ENCODE measurements at regions not wholly inside any gene's neighbourhood (a gene's known extent, or its start where the extent isn't known, plus 50 kb on each side); places are given as distances from the start of the nearest gene placed in this dataset.

- no peak overlapping the region for H3K27ac ChIP-seq
- no peak for TF ChIP-seq POLR2AphosphoS5 (IDR thresholded peaks at IDR 0.05)
- TF ChIP-seq POLR2A (IDR thresholded peaks at IDR 0.05): no peak
- no peak for TF ChIP-seq CTCF (IDR thresholded peaks at IDR 0.05 in 8 of 11, conservative IDR thresholded peaks at IDR 0.05 in 3 of 11)
- H3K27me3 ChIP-seq (replicated peaks in 1 of 7): no peaks in the 10 kb centered on the region
- H3K4me3 ChIP-seq: no peak overlapping the region
- no peak for DNase-seq
- H3K36me3 ChIP-seq: no peaks in the 10 kb centered on the region
- 45 to 73% (median 63%) methylated on average over 2 of the region's 2 CpGs for WGBS, 5 donors
- no peaks in the 10 kb centered on the region for H3K4me1 ChIP-seq
- intact Hi-C loops (cut with DNase I; ENCODE audit: low total_unique reads): no loop called here
- H3K9me3 ChIP-seq: no peaks in the 10 kb centered on the region
Observed at GRCh38 chr1:69055194-69055593, 512.5 kb upstream of the LRRC7 start.

- H3K4me1 ChIP-seq: no peaks in the 10 kb centered on the region
- no peak overlapping the region for H3K4me3 ChIP-seq
- intact Hi-C loops (cut with DNase I; ENCODE audit: low total_unique reads): no loop called here
- no peaks in the 10 kb centered on the region for H3K9me3 ChIP-seq
- DNase-seq: no peak
- 63 to 74% (median 69%) methylated on average over 3 of the region's 3 CpGs for WGBS, 5 donors
- H3K27ac ChIP-seq: no peak overlapping the region
- no peak for TF ChIP-seq POLR2AphosphoS5 (IDR thresholded peaks at IDR 0.05)
- no peak for TF ChIP-seq CTCF (IDR thresholded peaks at IDR 0.05 in 8 of 11, conservative IDR thresholded peaks at IDR 0.05 in 3 of 11)
- no peak for TF ChIP-seq POLR2A (IDR thresholded peaks at IDR 0.05)
- H3K27me3 ChIP-seq (replicated peaks in 1 of 7): no peaks in the 10 kb centered on the region
- H3K36me3 ChIP-seq: no peaks in the 10 kb centered on the region
Observed at GRCh38 chr1:69058454-69058853, 509.3 kb upstream of the LRRC7 start.

GRCh38 chr1:69070660-69071373 is 496.9 kb upstream of the LRRC7 start:
- Histone ChIP-seq H3K36me3 (no peaks in the 10 kb centered on the region), H3K9me3 (peaks cover 0 to 21% (median 2%) of the 10 kb centered on the region in 8 donors), H3K4me3 (no peak overlapping the region), H3K27ac (no peak overlapping the region), H3K4me1 (no peaks in the 10 kb centered on the region), H3K27me3 (replicated peaks in 1 of 7) (no peaks in the 10 kb centered on the region)
- DNase-seq: no peak
- 71 to 88% (median 78%) methylated on average over 7 of the region's 7 CpGs for WGBS, 5 donors
- TF ChIP-seq CTCF (IDR thresholded peaks at IDR 0.05 in 8 of 11, conservative IDR thresholded peaks at IDR 0.05 in 3 of 11) (no peak), POLR2A (IDR thresholded peaks at IDR 0.05) (no peak), POLR2AphosphoS5 (IDR thresholded peaks at IDR 0.05) (no peak)
- intact Hi-C loops (cut with DNase I; ENCODE audit: low total_unique reads): no loop called here

- Histone ChIP-seq H3K27ac (no peak overlapping the region), H3K36me3 (no peaks in the 10 kb centered on the region), H3K9me3 (peaks cover 0 to 19% (median 0%) of the 10 kb centered on the region in 8 donors), H3K27me3 (replicated peaks in 1 of 7) (no peaks in the 10 kb centered on the region), H3K4me1 (no peaks in the 10 kb centered on the region), H3K4me3 (no peak overlapping the region)
- intact Hi-C loops (cut with DNase I; ENCODE audit: low total_unique reads): no loop called here
- no peak for TF ChIP-seq POLR2A (IDR thresholded peaks at IDR 0.05)
- no peak for TF ChIP-seq POLR2AphosphoS5 (IDR thresholded peaks at IDR 0.05)
- TF ChIP-seq CTCF (IDR thresholded peaks at IDR 0.05 in 8 of 11, conservative IDR thresholded peaks at IDR 0.05 in 3 of 11): no peak
- no peak for DNase-seq
- WGBS, 5 donors: 78 to 95% (median 85%) methylated on average over 2 of the region's 2 CpGs
Observed at GRCh38 chr1:69073176-69073575, 494.5 kb upstream of the LRRC7 start.
